CD4-positive, alpha-beta memory T cell (primary cell): ENCODE measurements at regions not wholly inside any gene's neighbourhood (a gene's known extent, or its start where the extent isn't known, plus 50 kb on each side); places are given as distances from the start of the nearest gene placed in this dataset.

Experiments
- CTCF ChIA-PET: fragments of 350-600 bp; sonication (Branson Sonifier 250); formaldehyde crosslinking; loops from one replicate; lab custom pipeline; 2021; ENCODE audit warnings: inconsistent platforms; ENCODE audit not compliant: partially characterized antibody; lab: Charles Lee
- POLR2A ChIA-PET: fragments of 350-600 bp; sonication (Branson Sonifier 250); formaldehyde crosslinking; loops from one replicate; lab custom pipeline; 2021; ENCODE audit not compliant: partially characterized antibody; lab: Charles Lee
- DNase-seq, 5 donors: peaks; one replicate each; pipeline versions ENCODE4 v3.0.0 to v3.0.0-alpha.2; 2020 to 2022; ENCODE audit warnings: mixed read lengths in 1 of 5
- H3K27ac ChIP-seq: one replicate; pipeline ENCODE4 v1.7.0; 2013; ENCODE audit warnings: low read depth, low read length
- H3K27me3 ChIP-seq: 2 replicates; pipeline ENCODE4 v1.7.0; 2013; ENCODE audit warnings: mild to moderate bottlenecking, low read length, moderate library complexity; ENCODE audit not compliant: insufficient read depth
- H3K36me3 ChIP-seq: 2 replicates; pipeline ENCODE4 v1.7.0; 2013; ENCODE audit warnings: mild to moderate bottlenecking, low read length, moderate library complexity; ENCODE audit not compliant: insufficient read depth
- H3K4me1 ChIP-seq: 2 replicates; pipeline ENCODE4 v1.7.0; 2013; ENCODE audit warnings: mild to moderate bottlenecking, low read length, moderate library complexity; ENCODE audit not compliant: insufficient read depth
- H3K4me3 ChIP-seq, 2 donors: one replicate each; pipeline ENCODE4 v1.7.0; 2013; ENCODE audit warnings: low read length in 2 of 2, mild to moderate bottlenecking in 1 of 2
- H3K9me3 ChIP-seq, 2 donors: one replicate each; pipeline ENCODE4 v1.7.0; 2013; ENCODE audit warnings: low read length in 2 of 2, control low read depth in 1 of 2; ENCODE audit not compliant: control insufficient read depth in 1 of 2
- H3K27ac Mint-ChIP-seq, 7 donors: one replicate each; pipeline ENCODE4 v1.8.0; 2020 to 2021; ENCODE audit warnings: mixed read lengths in 7 of 7, mild to moderate bottlenecking in 6 of 7, inconsistent platforms in 3 of 7, moderate library complexity in 3 of 7
- H3K27me3 Mint-ChIP-seq, 2 donors: one replicate each; pipeline ENCODE4 v1.8.0; 2020 to 2021; ENCODE audit warnings: mixed read lengths in 2 of 2
- H3K36me3 Mint-ChIP-seq, 2 donors: one replicate each; pipeline ENCODE4 v1.8.0; 2020 to 2021; ENCODE audit warnings: mixed read lengths in 2 of 2, inconsistent platforms in 1 of 2, mild to moderate bottlenecking in 1 of 2
- H3K4me1 Mint-ChIP-seq, 4 donors: one replicate each; pipeline ENCODE4 v1.8.0; 2020 to 2021; ENCODE audit warnings: mixed read lengths in 4 of 4, mild to moderate bottlenecking in 1 of 4
- H3K4me3 Mint-ChIP-seq, 8 donors: one replicate each; pipeline ENCODE4 v1.8.0; 2020 to 2021; ENCODE audit warnings: mixed read lengths in 8 of 8, mild to moderate bottlenecking in 7 of 8, moderate library complexity in 6 of 8, inconsistent platforms in 3 of 8
- H3K9me3 Mint-ChIP-seq, 8 donors: one replicate each; pipeline ENCODE4 v1.8.0; 2020 to 2021; ENCODE audit warnings: mixed read lengths in 8 of 8, mild to moderate bottlenecking in 5 of 8, inconsistent platforms in 3 of 8, moderate library complexity in 1 of 8
- intact Hi-C: fragments of 100-400 bp; cut with micrococcal nuclease; formaldehyde crosslinking; loops from one replicate; pipeline ENCODE4 v1.15.1; 2023

GRCh38 chr9:87214991-87215390 is 267.7 kb upstream of the GAS1 start:
- Mint-ChIP-seq H3K27me3 (no peaks in the 10 kb centered on the region), H3K4me1 (no peaks in the 10 kb centered on the region), H3K36me3 (no peaks in the 10 kb centered on the region), H3K27ac (no peak overlapping the region), H3K4me3 (no peak overlapping the region), H3K9me3 (no peaks in the 10 kb centered on the region)
- H3K4me3 ChIP-seq = no peak overlapping the region
- ChIA-PET POLR2A (no interaction called here), CTCF (no interaction called here)
- H3K36me3 ChIP-seq = no peaks in the 10 kb centered on the region
- H3K27ac ChIP-seq = no peak overlapping the region
- no peaks in the 10 kb centered on the region for H3K4me1 ChIP-seq
- DNase-seq = no peak
- no peaks in the 10 kb centered on the region for H3K27me3 ChIP-seq
- intact Hi-C loops = no loop called here
- no peaks in the 10 kb centered on the region for H3K9me3 ChIP-seq

DNA sequence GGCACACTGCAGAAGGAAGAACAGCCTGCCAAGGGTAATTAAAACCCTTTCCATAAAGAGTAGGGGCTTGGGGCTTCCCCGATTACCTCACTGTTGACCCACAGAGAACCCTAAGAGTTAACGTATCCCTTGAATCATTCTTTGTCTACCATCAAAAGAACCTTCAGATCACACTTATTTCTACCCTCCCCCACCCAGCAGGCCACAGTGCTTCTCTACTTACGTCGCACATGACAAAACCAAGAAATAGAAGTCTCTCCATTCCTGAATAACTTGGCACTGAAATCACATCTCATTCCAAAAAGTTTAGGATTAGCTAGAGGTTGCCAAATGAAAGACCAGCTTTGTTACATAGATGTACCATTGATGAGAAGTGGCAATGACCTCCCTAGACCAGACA is 268.7 kb upstream of the GAS1 start:
- CTCF ChIA-PET = no interaction called here
- H3K27ac ChIP-seq = no peak overlapping the region

DNA sequence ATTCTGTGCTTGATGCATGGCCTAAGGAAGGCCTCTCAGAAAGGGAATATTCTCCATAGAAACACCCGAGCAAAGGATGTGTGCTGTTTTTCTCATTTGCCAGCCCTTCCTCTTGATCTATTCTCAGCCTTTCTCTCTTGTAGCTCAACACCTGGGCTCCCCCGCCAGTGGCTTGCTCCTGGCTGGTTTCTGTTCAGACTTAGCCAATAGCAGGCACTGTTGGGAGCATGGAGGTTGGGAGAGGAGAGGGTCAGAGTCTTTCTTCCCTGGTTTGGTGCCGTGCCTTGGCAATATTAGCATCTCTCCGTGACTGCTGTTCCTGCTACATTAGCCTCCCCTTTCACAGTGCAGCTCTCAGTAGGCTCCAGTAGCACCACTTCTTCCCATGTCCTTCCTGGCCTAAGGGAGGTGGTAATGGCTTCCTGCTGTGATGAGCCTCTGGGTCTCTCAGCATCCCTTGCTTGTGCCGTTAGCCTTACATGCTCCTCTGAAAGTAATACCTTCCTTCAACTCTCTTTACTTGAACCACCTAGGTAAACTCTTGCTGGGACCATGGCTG is 269.7 kb upstream of the GAS1 start:
- Histone ChIP-seq H3K27ac (no peak overlapping the region), H3K4me3 (no peak overlapping the region), H3K27me3 (no peaks in the 10 kb centered on the region), H3K9me3 (no peaks in the 10 kb centered on the region), H3K4me1 (no peaks in the 10 kb centered on the region), H3K36me3 (no peaks in the 10 kb centered on the region)
- DNase-seq = no peak
- CTCF ChIA-PET = interaction anchor here (0.5 kb wide), 1 partner anchor 67 kb away, joined by 3 read pairs; no protein-coding TSS in a partner anchor
- no peaks in the 10 kb centered on the region for H3K9me3 Mint-ChIP-seq
- no peak overlapping the region for H3K27ac Mint-ChIP-seq
- no peaks in the 10 kb centered on the region for H3K27me3 Mint-ChIP-seq
- no peaks in the 10 kb centered on the region for H3K36me3 Mint-ChIP-seq
- intact Hi-C loops = no loop called here
- H3K4me1 Mint-ChIP-seq = no peaks in the 10 kb centered on the region
- POLR2A ChIA-PET = no interaction called here
- no peak overlapping the region for H3K4me3 Mint-ChIP-seq

More for the DNA sequence above, 268.7 kb upstream of the GAS1 start:
- POLR2A ChIA-PET = no interaction called here
- no peaks in the 10 kb centered on the region for H3K27me3 Mint-ChIP-seq
- Histone ChIP-seq H3K36me3 (no peaks in the 10 kb centered on the region), H3K27me3 (no peaks in the 10 kb centered on the region), H3K4me1 (no peaks in the 10 kb centered on the region), H3K4me3 (no peak overlapping the region), H3K9me3 (no peaks in the 10 kb centered on the region)
- H3K4me1 Mint-ChIP-seq = no peaks in the 10 kb centered on the region
- no peaks in the 10 kb centered on the region for H3K36me3 Mint-ChIP-seq
- no peak for DNase-seq
- H3K4me3 Mint-ChIP-seq = no peak overlapping the region
- H3K9me3 Mint-ChIP-seq = no peaks in the 10 kb centered on the region
- no peak overlapping the region for H3K27ac Mint-ChIP-seq
- intact Hi-C loops = no loop called here

- H3K9me3 Mint-ChIP-seq = no peaks in the 10 kb centered on the region
- no peaks in the 10 kb centered on the region for H3K27me3 Mint-ChIP-seq
- H3K36me3 ChIP-seq = no peaks in the 10 kb centered on the region
- H3K4me1 Mint-ChIP-seq = no peaks in the 10 kb centered on the region
- CTCF ChIA-PET = no interaction called here
- H3K4me3 ChIP-seq = no peak overlapping the region
- H3K36me3 Mint-ChIP-seq = no peaks in the 10 kb centered on the region
- no peak overlapping the region for H3K4me3 Mint-ChIP-seq
- no peak for DNase-seq
- no peaks in the 10 kb centered on the region for H3K9me3 ChIP-seq
- no peaks in the 10 kb centered on the region for H3K27me3 ChIP-seq
- no peak overlapping the region for H3K27ac ChIP-seq
- POLR2A ChIA-PET = no interaction called here
- intact Hi-C loops = no loop called here
- H3K4me1 ChIP-seq = no peaks in the 10 kb centered on the region
- H3K27ac Mint-ChIP-seq = no peak overlapping the region
These were observed 274.0 kb upstream of the DAPK1 start for GRCh38 chr9:87223392-87224246.

DNA sequence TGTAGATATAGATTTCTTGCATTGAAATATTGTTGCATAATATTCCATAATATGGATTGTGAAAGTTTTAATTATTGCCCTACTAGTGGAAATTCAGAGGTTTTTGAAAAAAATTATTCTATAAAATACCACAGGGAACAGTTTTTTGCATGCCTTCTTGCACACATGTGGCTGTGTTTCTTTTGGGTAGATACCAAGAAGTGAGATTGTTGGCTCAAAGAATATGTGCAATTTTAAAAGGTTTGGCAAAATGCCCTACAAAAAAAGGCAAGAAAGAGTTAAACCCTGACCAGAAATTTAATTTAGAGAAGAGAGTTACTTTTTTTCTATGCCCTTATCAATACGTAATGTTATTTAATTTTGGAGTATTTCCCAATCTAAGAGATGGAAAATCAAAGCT is 270.8 kb upstream of the DAPK1 start:
- no peak overlapping the region for H3K4me3 ChIP-seq
- CTCF ChIA-PET = no interaction called here
- Mint-ChIP-seq H3K4me1 (no peaks in the 10 kb centered on the region), H3K4me3 (no peak overlapping the region), H3K27me3 (no peaks in the 10 kb centered on the region), H3K9me3 (no peaks in the 10 kb centered on the region), H3K36me3 (no peaks in the 10 kb centered on the region), H3K27ac (no peak overlapping the region)
- no peaks in the 10 kb centered on the region for H3K4me1 ChIP-seq
- H3K27me3 ChIP-seq = no peaks in the 10 kb centered on the region
- intact Hi-C loops = no loop called here
- no peaks in the 10 kb centered on the region for H3K9me3 ChIP-seq
- no peaks in the 10 kb centered on the region for H3K36me3 ChIP-seq
- no peak for DNase-seq
- POLR2A ChIA-PET = no interaction called here
- H3K27ac ChIP-seq = no peak overlapping the region

DNA sequence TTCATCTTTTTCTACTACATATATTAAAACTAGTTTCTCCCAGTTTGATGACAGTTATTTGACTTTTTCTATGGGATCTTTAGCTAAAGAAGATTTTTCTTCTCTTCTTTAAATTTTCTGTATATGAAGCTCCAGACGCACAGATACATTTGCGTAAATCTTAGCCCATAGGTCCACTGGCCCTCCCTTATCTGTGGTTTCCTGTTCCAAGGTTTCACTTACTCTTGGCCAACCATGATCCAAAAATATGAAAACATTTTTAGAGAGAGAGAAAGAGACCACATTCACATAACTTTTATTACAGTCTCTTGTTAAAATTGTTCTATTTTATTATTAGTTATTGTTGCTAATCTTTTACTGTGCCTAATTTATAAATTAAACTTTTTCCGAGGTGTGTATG is 270.2 kb upstream of the DAPK1 start:
- Histone ChIP-seq H3K9me3 (no peaks in the 10 kb centered on the region), H3K4me1 (no peaks in the 10 kb centered on the region), H3K36me3 (no peaks in the 10 kb centered on the region), H3K4me3 (no peak overlapping the region), H3K27me3 (no peaks in the 10 kb centered on the region), H3K27ac (no peak overlapping the region)
- Mint-ChIP-seq H3K27me3 (no peaks in the 10 kb centered on the region), H3K4me1 (no peaks in the 10 kb centered on the region), H3K27ac (no peak overlapping the region), H3K4me3 (no peak overlapping the region), H3K9me3 (no peaks in the 10 kb centered on the region), H3K36me3 (no peaks in the 10 kb centered on the region)
- POLR2A ChIA-PET = no interaction called here
- intact Hi-C loops = no loop called here
- DNase-seq = no peak
- CTCF ChIA-PET = no interaction called here

GRCh38 chr9:87229108-87229507 is 268.6 kb upstream of the DAPK1 start:
- no peak overlapping the region for H3K27ac Mint-ChIP-seq
- H3K36me3 Mint-ChIP-seq = no peaks in the 10 kb centered on the region

More at GRCh38 chr9:87229108-87229507, 268.6 kb upstream of the DAPK1 start:
- peaks cover 0 to under 1% of the 10 kb centered on the region in 2 donors for H3K27me3 Mint-ChIP-seq
- no peak overlapping the region for H3K27ac ChIP-seq
- no peaks in the 10 kb centered on the region for H3K9me3 ChIP-seq
- H3K4me3 Mint-ChIP-seq = no peak overlapping the region
- H3K36me3 ChIP-seq = no peaks in the 10 kb centered on the region
- H3K4me3 ChIP-seq = no peak overlapping the region
- CTCF ChIA-PET = no interaction called here
- no peaks in the 10 kb centered on the region for H3K27me3 ChIP-seq
- H3K9me3 Mint-ChIP-seq = no peaks in the 10 kb centered on the region
- no peak for DNase-seq
- intact Hi-C loops = no loop called here
- POLR2A ChIA-PET = no interaction called here
- H3K4me1 ChIP-seq = no peaks in the 10 kb centered on the region
- no peaks in the 10 kb centered on the region for H3K4me1 Mint-ChIP-seq
